ENCODE measurements at regions not wholly inside any gene's neighbourhood (a gene's known extent, or its start where the extent isn't known, plus 50 kb on each side); places are given as distances from the start of the nearest gene placed in this dataset.

DNA sequence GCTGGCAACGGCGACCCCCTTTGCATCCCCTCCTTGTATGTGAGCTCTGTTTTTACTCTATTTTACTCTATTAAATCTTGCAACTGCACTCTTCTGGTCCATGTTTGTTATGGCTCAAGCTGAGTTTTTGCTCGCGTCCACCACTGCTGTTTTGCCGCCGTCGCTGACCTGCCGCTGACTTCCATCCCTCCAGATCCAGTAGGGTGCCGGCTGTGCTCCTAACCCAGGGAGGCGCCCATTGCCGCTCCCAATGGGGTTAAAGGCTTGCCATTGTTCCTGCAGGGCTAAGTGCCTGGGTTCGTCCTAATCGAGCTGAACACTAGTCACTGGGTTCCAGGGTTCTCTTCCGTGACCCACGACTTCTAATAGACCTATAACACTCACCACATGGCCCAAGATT is 2704.4 kb downstream of the PCDH9 start (continued):
- TF ChIP-seq ZNF383 (CRISPR knock-in tag; IDR thresholded peaks at IDR 0.05; ENCODE audit: borderline replicate concordance) (no peak), MIER3 (CRISPR knock-in tag; IDR thresholded peaks at IDR 0.05; ENCODE audit: borderline replicate concordance) (no peak), ELF4 (CRISPR knock-in tag; IDR thresholded peaks at IDR 0.05; ENCODE audit: borderline replicate concordance) (no peak), ZNF564 (CRISPR knock-in tag; IDR thresholded peaks at IDR 0.05) (no peak), KDM6A (CRISPR knock-in tag; IDR thresholded peaks at IDR 0.05; ENCODE audit: low read depth) (no peak), NFE2L1 (CRISPR knock-in tag; IDR thresholded peaks at IDR 0.05; ENCODE audit: borderline replicate concordance) (no peak)

- FAIRE-seq, result no peak
- intact Hi-C loops (cut with micrococcal nuclease; ENCODE audit: unreplicated experiment) (no loop called here), in situ Hi-C loops (cut with HindIII; ENCODE audit: extremely low pct_ligation_motif_present, low pct_unique_long_range_greater_than_20kb) (no loop called here)
- no peak overlapping the region for H3K9ac ChIP-seq (ENCODE audit: insufficient read depth, low read depth, low read length)
- ChIA-PET CTCF (ENCODE audit: low intra/inter-chr PET ratio, low total read pairs) (no interaction called here), POLR2A (no interaction called here)
- TF ChIP-seq DZIP1 (CRISPR knock-in tag; IDR thresholded peaks at IDR 0.05), result no peak
- TF ChIP-seq FOSL1 (CRISPR knock-in tag; IDR thresholded peaks at IDR 0.05; ENCODE audit: borderline replicate concordance), result no peak
- no peak for TF ChIP-seq GTF3A (CRISPR knock-in tag; conservative IDR thresholded peaks at IDR 0.05)
- TF ChIP-seq NFE2L2 (IDR thresholded peaks at IDR 0.05; ENCODE audit: low read length), result no peak
- TF ChIP-seq, protein P1, sequence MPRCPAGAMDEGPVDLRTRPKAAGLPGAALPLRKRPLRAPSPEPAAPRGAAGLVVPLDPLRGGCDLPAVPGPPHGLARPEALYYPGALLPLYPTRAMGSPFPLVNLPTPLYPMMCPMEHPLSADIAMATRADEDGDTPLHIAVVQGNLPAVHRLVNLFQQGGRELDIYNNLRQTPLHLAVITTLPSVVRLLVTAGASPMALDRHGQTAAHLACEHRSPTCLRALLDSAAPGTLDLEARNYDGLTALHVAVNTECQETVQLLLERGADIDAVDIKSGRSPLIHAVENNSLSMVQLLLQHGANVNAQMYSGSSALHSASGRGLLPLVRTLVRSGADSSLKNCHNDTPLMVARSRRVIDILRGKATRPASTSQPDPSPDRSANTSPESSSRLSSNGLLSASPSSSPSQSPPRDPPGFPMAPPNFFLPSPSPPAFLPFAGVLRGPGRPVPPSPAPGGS (CRISPR knock-in tag; IDR thresholded peaks at IDR 0.05), result no peak
- ATAC-seq, result no peak
- H3K4me2 ChIP-seq (ENCODE audit: low read depth, low read length), result no peak overlapping the region
- no peaks in the 10 kb centered on the region for H3K4me1 ChIP-seq (ENCODE audit: insufficient read depth, low read length)
- H3K79me2 ChIP-seq (ENCODE audit: insufficient read depth, low read length), result no peaks in the 10 kb centered on the region
- no peak for DNase-seq (ENCODE audit: low spot score)
- H3K27ac ChIP-seq (ENCODE audit: extremely low read length, insufficient read depth, low read length), result no peak overlapping the region
- H3K9me3 ChIP-seq (ENCODE audit: low read length), result no peaks in the 10 kb centered on the region
- no peaks in the 10 kb centered on the region for H4K20me1 ChIP-seq (ENCODE audit: insufficient read depth, low read length)
- H3K36me3 ChIP-seq (replicated peaks in 1 of 2; ENCODE audit: control insufficient read depth in 1 of 2, insufficient read depth in 2 of 2, low read length in 2 of 2), result no peaks in the 10 kb centered on the region
- H3K4me3 ChIP-seq (replicated peaks in 1 of 3; ENCODE audit: insufficient read depth in 1 of 3, low read depth in 2 of 3, low read length in 3 of 3), result no peak overlapping the region
- 1% methylated on average over 2 of the region's 2 CpGs for WGBS (ENCODE audit: low lambda C conversion rate)
- BruUV-seq (replicated peaks), result no TSS peak
- no peak overlapping the region for H2AFZ ChIP-seq (ENCODE audit: low read length)
- no peaks in the 10 kb centered on the region for H3K27me3 ChIP-seq (ENCODE audit: control insufficient read depth in 1 of 2, insufficient read depth in 2 of 2, low read length in 2 of 2)
These were observed 2719.4 kb downstream of the PCDH9 start for GRCh38 chr13:64510747-64511146.
